H9 (cell line): ENCODE measurements at regions not wholly inside any gene's neighbourhood (a gene's known extent, or its start where the extent isn't known, plus 50 kb on each side); places are given as distances from the start of the nearest gene placed in this dataset.

Experiments used
- DNase-seq: peaks from one replicate; pipeline ENCODE4 v3.0.0-alpha.2; 2017
- H2AFZ ChIP-seq: one replicate; pipeline ENCODE4 v1.6.1; 2013; ENCODE audit warnings: mild to moderate bottlenecking, low read length, control low read depth, moderate library complexity
- H2AK5ac ChIP-seq: 2 replicates; pipeline ENCODE4 v1.6.1; 2013; ENCODE audit warnings: low read length, control low read depth, mixed read lengths; ENCODE audit not compliant: insufficient read length
- H2BK120ac ChIP-seq: one replicate; pipeline ENCODE4 v1.6.1; 2013; ENCODE audit warnings: low read depth, mild to moderate bottlenecking, low read length, control low read depth, inconsistent platforms; ENCODE audit not compliant: poor library complexity, severe bottlenecking
- H2BK12ac ChIP-seq: 2 replicates; pipeline ENCODE4 v1.6.1; 2013; ENCODE audit warnings: low read length, control low read depth, mixed read lengths, low read depth; ENCODE audit not compliant: insufficient read length
- H2BK15ac ChIP-seq: 2 replicates; pipeline ENCODE4 v1.6.1; 2013; ENCODE audit warnings: low read depth, low read length, control low read depth
- H2BK20ac ChIP-seq: one replicate; pipeline ENCODE4 v1.6.1; 2013; ENCODE audit warnings: low read depth, mild to moderate bottlenecking, low read length, control low read depth, inconsistent platforms; ENCODE audit not compliant: poor library complexity, severe bottlenecking
- H2BK5ac ChIP-seq: 2 replicates; pipeline ENCODE4 v1.6.1; 2013; ENCODE audit warnings: low read length, control low read depth, mixed read lengths; ENCODE audit not compliant: insufficient read length
- H3K14ac ChIP-seq: 2 replicates; pipeline ENCODE4 v1.6.1; 2013; ENCODE audit warnings: low read length, control low read depth; ENCODE audit not compliant: insufficient read depth
- H3K18ac ChIP-seq: 2 replicates; pipeline ENCODE4 v1.6.1; 2013; ENCODE audit warnings: low read depth, mild to moderate bottlenecking, mixed read lengths, low read length, control low read depth; ENCODE audit not compliant: insufficient read length
- H3K23ac ChIP-seq: 2 replicates; pipeline ENCODE4 v1.6.1; 2013; ENCODE audit warnings: low read length, control low read depth, mixed read lengths, low read depth; ENCODE audit not compliant: insufficient read length
- H3K23me2 ChIP-seq: 2 replicates; pipeline ENCODE4 v1.6.1; 2013; ENCODE audit warnings: low read depth, mild to moderate bottlenecking, mixed read lengths, low read length, control low read depth; ENCODE audit not compliant: insufficient read length, poor library complexity, severe bottlenecking
- H3K27ac ChIP-seq: 2 replicates; pipeline ENCODE4 v1.5.1; 2013; ENCODE audit warnings: low read length, control low read depth, mixed read lengths, low read depth; ENCODE audit not compliant: insufficient read length
- H3K27me3 ChIP-seq: 2 replicates; pipeline ENCODE4 v1.6.1; 2013; ENCODE audit warnings: low read length, control low read depth, inconsistent platforms; ENCODE audit not compliant: insufficient read depth
- H3K4ac ChIP-seq: 2 replicates; pipeline ENCODE4 v1.6.1; 2013; ENCODE audit warnings: low read depth, mild to moderate bottlenecking, control low read depth, inconsistent platforms, low read length, moderate library complexity
- H3K4me1 ChIP-seq: 2 replicates; pipeline ENCODE4 v1.6.1; 2013; ENCODE audit warnings: low read length, control low read depth, inconsistent platforms; ENCODE audit not compliant: insufficient read depth
- H3K4me2 ChIP-seq: 2 replicates; pipeline ENCODE4 v1.6.1; 2013; ENCODE audit warnings: low read length, control low read depth, mixed read lengths; ENCODE audit not compliant: insufficient read length, insufficient read depth
- H3K56ac ChIP-seq: 2 replicates; pipeline ENCODE4 v1.6.1; 2013; ENCODE audit warnings: low read depth, mild to moderate bottlenecking, mixed read lengths, low read length, control low read depth; ENCODE audit not compliant: insufficient read length
- H3K79me1 ChIP-seq: 2 replicates; pipeline ENCODE4 v1.6.1; 2013; ENCODE audit warnings: low read depth, mild to moderate bottlenecking, moderate library complexity, low read length, control low read depth, inconsistent platforms; ENCODE audit not compliant: insufficient read depth, poor library complexity, severe bottlenecking
- H3K79me2 ChIP-seq: 2 replicates; pipeline ENCODE4 v1.6.1; 2013; ENCODE audit warnings: low read length, control low read depth, inconsistent platforms; ENCODE audit not compliant: insufficient read depth
- H3K9ac ChIP-seq: 2 replicates; pipeline ENCODE4 v1.6.1; 2013; ENCODE audit warnings: low read length, control low read depth, mixed read lengths; ENCODE audit not compliant: insufficient read length; ENCODE audit errors: extremely low read depth
- H3K9me3 ChIP-seq: one replicate; pipeline ENCODE4 v1.6.1; 2013; ENCODE audit warnings: low read depth, low read length, inconsistent platforms; ENCODE audit not compliant: control insufficient read depth
- H3T11ph ChIP-seq: one replicate; pipeline ENCODE4 v1.6.1; 2013; ENCODE audit warnings: mild to moderate bottlenecking, low read length, control low read depth, inconsistent platforms
- H4K20me1 ChIP-seq: one replicate; pipeline ENCODE4 v1.6.1; 2013; ENCODE audit not compliant: control insufficient read depth, insufficient read length, insufficient read depth
- H4K5ac ChIP-seq: 2 replicates; pipeline ENCODE4 v1.6.1; 2013; ENCODE audit warnings: low read depth, mild to moderate bottlenecking, mixed read lengths, low read length, control low read depth; ENCODE audit not compliant: insufficient read length
- H4K8ac ChIP-seq: replicated peaks from 2 replicates; pipeline ENCODE4 v1.6.1; 2013; ENCODE audit warnings: low read length, control low read depth, mixed read lengths, low read depth; ENCODE audit not compliant: insufficient read length
- H4K91ac ChIP-seq: 2 replicates; pipeline ENCODE4 v1.6.1; 2013; ENCODE audit warnings: low read depth, mild to moderate bottlenecking, moderate library complexity, mixed read lengths, low read length, control low read depth; ENCODE audit not compliant: insufficient read length
- H3K27ac Mint-ChIP-seq, 3 experiments: 2 replicates in 2 of 3; 3 replicates in 1 of 3; pipeline ENCODE4 v1.8.0; 2020 to 2021; ENCODE audit warnings: mixed read lengths in 3 of 3, mild to moderate bottlenecking in 1 of 3, moderate library complexity in 1 of 3
- H3K27me3 Mint-ChIP-seq: 2 replicates; pipeline ENCODE4 v1.8.0; 2021; ENCODE audit warnings: low read depth, mild to moderate bottlenecking, moderate library complexity, mixed read lengths
- H3K36me3 Mint-ChIP-seq, 3 experiments: 2 replicates in 2 of 3; 3 replicates in 1 of 3; pipeline ENCODE4 v1.8.0; 2020 to 2021; ENCODE audit warnings: low read depth in 3 of 3, mixed read lengths in 3 of 3; ENCODE audit not compliant: insufficient read depth in 1 of 3
- H3K4me1 Mint-ChIP-seq, 2 experiments: 2 replicates each; pipeline ENCODE4 v1.8.0; 2020; ENCODE audit warnings: mixed read lengths in 2 of 2
- H3K4me3 Mint-ChIP-seq, 2 experiments: 2 replicates in 1 of 2; 3 replicates in 1 of 2; pipeline ENCODE4 v1.8.0; 2020 to 2021; ENCODE audit warnings: mild to moderate bottlenecking in 2 of 2, mixed read lengths in 2 of 2, moderate library complexity in 1 of 2
- H3K9me3 Mint-ChIP-seq, 2 experiments: 2 replicates in 1 of 2; 3 replicates in 1 of 2; pipeline ENCODE4 v1.8.0; 2020; ENCODE audit warnings: mild to moderate bottlenecking in 2 of 2, mixed read lengths in 2 of 2, moderate library complexity in 1 of 2
- WGBS: extraction: QIAGEN DNeasy Blood & Tissue Kit; methylation state at CpG from one replicate; pipeline ENCODE4 v1.1.7; 2013; ENCODE audit warnings: missing lambda C conversion rate, low lambda C conversion rate, mixed read lengths; ENCODE audit not compliant: insufficient read length; ENCODE audit errors: extremely low coverage; 5-methylcytosine and 5-hydroxymethylcytosine counted together
- TF ChIP-seq, protein P1 (sequence below): fragments of 200-600 bp; sonication (generic); conservative IDR thresholded peaks from 3 replicates; pipeline ENCODE4 v1.8.0; 2021; ENCODE audit warnings: antibody characterized with exemption, mild to moderate bottlenecking

DNA sequence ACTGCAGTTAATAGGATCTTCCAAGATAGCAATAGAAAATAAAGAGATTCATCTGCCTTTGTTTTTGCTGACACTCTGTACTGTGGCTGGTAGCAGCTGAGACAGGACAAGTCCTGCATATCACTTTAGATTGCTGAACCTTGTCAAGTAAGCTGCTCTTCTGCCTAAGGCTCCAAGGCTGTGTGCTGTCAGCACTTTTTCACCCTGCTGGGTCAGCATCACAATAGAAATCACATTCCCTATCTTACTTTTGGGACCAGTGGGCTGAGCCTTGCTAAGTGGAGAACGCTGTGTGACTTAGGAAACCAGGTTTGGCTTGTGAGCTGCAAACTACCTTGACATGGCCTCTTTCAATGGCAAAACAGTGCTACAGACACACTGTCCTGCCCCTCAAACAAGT lies 263.9 kb downstream of the FRK start:
- Histone ChIP-seq H3K56ac (no peak overlapping the region), H2AFZ (no peak overlapping the region), H4K20me1 (no peaks in the 10 kb centered on the region), H3K23ac (no peak overlapping the region), H4K5ac (no peak overlapping the region), H3K18ac (no peak overlapping the region), H3K9me3 (no peaks in the 10 kb centered on the region), H3K9ac (no peak overlapping the region), H2BK120ac (no peak overlapping the region), H3T11ph (no peak overlapping the region), H3K79me2 (no peaks in the 10 kb centered on the region), H3K4me2 (no peak overlapping the region), H3K14ac (no peak overlapping the region), H3K27me3 (no peaks in the 10 kb centered on the region), H3K79me1 (no peaks in the 10 kb centered on the region), H3K4me1 (peaks cover 3% of the 10 kb centered on the region), H2AK5ac (no peak overlapping the region), H2BK15ac (no peak overlapping the region), H3K23me2 (no peaks in the 10 kb centered on the region), H2BK12ac (no peak overlapping the region), H4K8ac (no peak overlapping the region), H2BK20ac (no peak overlapping the region), H3K27ac (no peak overlapping the region), H2BK5ac (no peak overlapping the region), H4K91ac (no peak overlapping the region), H3K4ac (no peak overlapping the region)
- Mint-ChIP-seq H3K27me3 (no peaks in the 10 kb centered on the region; the same call in 1 of the 2 replicates), H3K4me1 (peaks cover 31 to 44% of the 10 kb centered on the region in 2 experiments), H3K27ac (no peak overlapping the region), H3K4me3 (no peak overlapping the region), H3K36me3 (no peaks in the 10 kb centered on the region), H3K9me3 (no peaks in the 10 kb centered on the region)
- TF ChIP-seq, protein P1, sequence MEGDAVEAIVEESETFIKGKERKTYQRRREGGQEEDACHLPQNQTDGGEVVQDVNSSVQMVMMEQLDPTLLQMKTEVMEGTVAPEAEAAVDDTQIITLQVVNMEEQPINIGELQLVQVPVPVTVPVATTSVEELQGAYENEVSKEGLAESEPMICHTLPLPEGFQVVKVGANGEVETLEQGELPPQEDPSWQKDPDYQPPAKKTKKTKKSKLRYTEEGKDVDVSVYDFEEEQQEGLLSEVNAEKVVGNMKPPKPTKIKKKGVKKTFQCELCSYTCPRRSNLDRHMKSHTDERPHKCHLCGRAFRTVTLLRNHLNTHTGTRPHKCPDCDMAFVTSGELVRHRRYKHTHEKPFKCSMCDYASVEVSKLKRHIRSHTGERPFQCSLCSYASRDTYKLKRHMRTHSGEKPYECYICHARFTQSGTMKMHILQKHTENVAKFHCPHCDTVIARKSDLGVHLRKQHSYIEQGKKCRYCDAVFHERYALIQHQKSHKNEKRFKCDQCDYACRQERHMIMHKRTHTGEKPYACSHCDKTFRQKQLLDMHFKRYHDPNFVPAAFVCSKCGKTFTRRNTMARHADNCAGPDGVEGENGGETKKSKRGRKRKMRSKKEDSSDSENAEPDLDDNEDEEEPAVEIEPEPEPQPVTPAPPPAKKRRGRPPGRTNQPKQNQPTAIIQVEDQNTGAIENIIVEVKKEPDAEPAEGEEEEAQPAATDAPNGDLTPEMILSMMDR: no peak
- DNase-seq: peak; percentile 49
- WGBS: no CpG with 5 or more reads among the region's 1 CpG
